GM23338 (cell line): ENCODE measurements at regions not wholly inside any gene's neighbourhood (a gene's known extent, or its start where the extent isn't known, plus 50 kb on each side); places are given as distances from the start of the nearest gene placed in this dataset.

Experiments used
- ATAC-seq: fragments of 200-7000 bp; cut with Tn5 transposase; 3 replicates; pipeline ENCODE4 v1.9.1; 2020
- DNase-seq: peaks from one replicate; pipeline ENCODE4 v3.0.0-alpha.2; 2015; ENCODE audit warnings: low spot score
- H2AFZ ChIP-seq: fragments of 200-600 bp; sonication (generic); 2 replicates; pipeline ENCODE4 v1.8.0; 2016; ENCODE audit warnings: antibody characterized with exemption, mild to moderate bottlenecking, moderate library complexity
- H3F3A ChIP-seq: fragments of 200-600 bp; sonication (generic); replicated peaks from 2 replicates; pipeline ENCODE4 v1.8.0; 2017; ENCODE audit warnings: antibody characterized with exemption, mixed run types, low read depth
- H3K27ac ChIP-seq: fragments of 200-600 bp; sonication (generic); 2 replicates; pipeline ENCODE4 v1.6.1; 2016; ENCODE audit warnings: low read depth
- H3K27me3 ChIP-seq: fragments of 200-600 bp; sonication (generic); 2 replicates; pipeline ENCODE4 v1.8.0; 2016; ENCODE audit warnings: mild to moderate bottlenecking, mixed run types, moderate library complexity; ENCODE audit not compliant: insufficient read depth
- H3K36me3 ChIP-seq: fragments of 200-600 bp; sonication (generic); 2 replicates; pipeline ENCODE4 v1.8.0; 2016; ENCODE audit warnings: mild to moderate bottlenecking; ENCODE audit not compliant: insufficient read depth
- H3K4me1 ChIP-seq: fragments of 200-600 bp; sonication (generic); 2 replicates; pipeline ENCODE4 v1.8.0; 2016; ENCODE audit warnings: mild to moderate bottlenecking, moderate library complexity; ENCODE audit not compliant: insufficient read depth
- H3K4me2 ChIP-seq: fragments of 200-600 bp; sonication (generic); 2 replicates; pipeline ENCODE4 v1.7.1; 2017; ENCODE audit warnings: mixed run types
- H3K4me3 ChIP-seq: fragments of 200-600 bp; sonication (generic); 2 replicates; pipeline ENCODE4 v1.6.1; 2016; ENCODE audit warnings: mixed run types
- H3K79me2 ChIP-seq: fragments of 200-600 bp; sonication (generic); replicated peaks from 2 replicates; pipeline ENCODE4 v1.8.0; 2017; ENCODE audit warnings: mild to moderate bottlenecking; ENCODE audit not compliant: insufficient read depth
- H3K9me2 ChIP-seq: fragments of 200-600 bp; sonication (generic); 2 replicates; pipeline ENCODE4 v1.8.0; 2017; ENCODE audit not compliant: insufficient read depth
- H4K20me1 ChIP-seq: fragments of 200-600 bp; sonication (generic); replicated peaks from 2 replicates; pipeline ENCODE4 v1.8.0; 2017; ENCODE audit warnings: mild to moderate bottlenecking; ENCODE audit not compliant: insufficient read depth
- H3K27ac Mint-ChIP-seq: 2 replicates; pipeline ENCODE4 v1.8.0; 2020; ENCODE audit warnings: inconsistent platforms, mild to moderate bottlenecking, moderate library complexity, mixed read lengths
- H3K27me3 Mint-ChIP-seq: 3 replicates; pipeline ENCODE4 v1.8.0; 2022; ENCODE audit warnings: low read depth, mild to moderate bottlenecking, moderate library complexity, mixed read lengths, inconsistent platforms; ENCODE audit not compliant: insufficient read depth, poor library complexity
- H3K36me3 Mint-ChIP-seq: 3 replicates; pipeline ENCODE4 v1.8.0; 2021; ENCODE audit warnings: low read depth, mild to moderate bottlenecking, inconsistent platforms, moderate library complexity, mixed read lengths
- H3K4me1 Mint-ChIP-seq: 3 replicates; pipeline ENCODE4 v1.8.0; 2020; ENCODE audit warnings: mild to moderate bottlenecking, inconsistent platforms, mixed read lengths
- H3K4me3 Mint-ChIP-seq: 3 replicates; pipeline ENCODE4 v1.8.0; 2021; ENCODE audit warnings: moderate library complexity, mild to moderate bottlenecking, inconsistent platforms, mixed read lengths
- H3K9me3 Mint-ChIP-seq: 3 replicates; pipeline ENCODE4 v1.8.0; 2020; ENCODE audit warnings: moderate library complexity, mild to moderate bottlenecking, inconsistent platforms, mixed read lengths
- CREB1 ChIP-seq: fragments of 250-450 bp; sonication (Bioruptor Pico); IDR thresholded peaks from 2 replicates; pipeline ENCODE4 v1.5.0; 2020; ENCODE audit warnings: low read depth, mild to moderate bottlenecking, moderate library complexity
- EZH2 ChIP-seq: fragments of 200-600 bp; sonication (generic); IDR thresholded peaks from one replicate; pipeline ENCODE4 v1.8.0; 2017; ENCODE audit warnings: antibody characterized with exemption, mild to moderate bottlenecking, low read depth; ENCODE audit not compliant: unreplicated experiment
- EZH2phosphoT487 ChIP-seq: fragments of 200-600 bp; sonication (generic); IDR thresholded peaks from one replicate; pipeline ENCODE4 v1.8.1; 2018; ENCODE audit warnings: antibody characterized with exemption; ENCODE audit not compliant: unreplicated experiment
- JUNB ChIP-seq: IDR thresholded peaks from one replicate; pipeline ENCODE4 v1.6.1; 2016; ENCODE audit warnings: antibody characterized with exemption; ENCODE audit not compliant: unreplicated experiment
- NANOG ChIP-seq: IDR thresholded peaks from 2 replicates; pipeline ENCODE4 v1.6.1; 2016; ENCODE audit warnings: antibody characterized with exemption, borderline replicate concordance
- POLR2AphosphoS5 ChIP-seq: IDR thresholded peaks from 2 replicates; pipeline ENCODE4 v1.6.1; 2016; ENCODE audit warnings: antibody characterized with exemption, low read depth
- STAT1 ChIP-seq: IDR thresholded peaks from one replicate; pipeline ENCODE4 v1.6.1; 2016; ENCODE audit warnings: antibody characterized with exemption; ENCODE audit not compliant: unreplicated experiment
- ZNF114 ChIP-seq: fragments of 250-450 bp; sonication (Bioruptor Pico); IDR thresholded peaks from 2 replicates; pipeline ENCODE4 v1.5.0; 2020; ENCODE audit warnings: mild to moderate bottlenecking, moderate library complexity
- ZNF331 ChIP-seq: fragments of 250-450 bp; sonication (Bioruptor Pico); IDR thresholded peaks from 2 replicates; pipeline ENCODE4 v1.5.0; 2020; ENCODE audit warnings: low read depth, mild to moderate bottlenecking, moderate library complexity
- TF ChIP-seq, protein P1 (sequence below): IDR thresholded peaks from one replicate; pipeline ENCODE4 v1.6.1; 2018; ENCODE audit warnings: antibody characterized with exemption; ENCODE audit not compliant: unreplicated experiment
- TF ChIP-seq, protein P2 (sequence below): IDR thresholded peaks from 2 replicates; pipeline ENCODE4 v1.6.1; 2016; ENCODE audit warnings: antibody characterized with exemption
- TF ChIP-seq, protein P3 (sequence below): fragments of 250-450 bp; sonication (Bioruptor Pico); IDR thresholded peaks from 2 replicates; pipeline ENCODE4 v1.5.0; 2020; ENCODE audit warnings: mild to moderate bottlenecking, moderate library complexity
- TF ChIP-seq, protein P4 (sequence below), 2 experiments: fragments of 200-600 bp in 1 of 2; sonication (generic) in 1 of 2; conservative IDR thresholded peaks; 2 replicates each; pipeline versions ENCODE4 v1.5.1 to v1.6.1; 2016 to 2017; ENCODE audit warnings: antibody characterized with exemption in 2 of 2, low read depth in 2 of 2, mild to moderate bottlenecking in 2 of 2, moderate library complexity in 1 of 2

DNA sequence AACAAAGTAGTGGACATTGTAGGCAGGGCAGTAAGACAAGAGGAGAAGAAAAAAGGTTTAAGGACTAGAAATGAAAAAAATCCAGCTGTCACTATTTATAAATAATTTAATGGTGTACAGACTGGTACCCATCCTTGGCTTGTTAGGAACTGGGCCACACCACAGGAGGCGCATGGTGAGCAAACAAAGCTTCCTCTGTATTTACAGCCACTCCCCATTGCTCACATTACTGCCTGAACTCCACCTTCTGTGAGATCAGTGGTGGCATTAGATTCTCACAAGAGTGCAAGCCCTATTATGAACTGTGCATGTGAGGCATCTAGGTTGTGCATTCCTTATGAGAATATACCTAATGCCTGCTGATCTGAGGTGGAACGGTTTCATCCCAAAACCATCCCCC lies 62.6 kb upstream of the DMAC1 start:
- no peak overlapping the region for H3K27ac ChIP-seq
- ATAC-seq (no peak), DNase-seq (no peak)
- Mint-ChIP-seq H3K36me3 (no peaks in the 10 kb centered on the region), H3K4me1 (no peaks in the 10 kb centered on the region), H3K27me3 (no peaks in the 10 kb centered on the region), H3K9me3 (no peaks in the 10 kb centered on the region), H3K27ac (no peak overlapping the region), H3K4me3 (no peak overlapping the region)
- H3K36me3 ChIP-seq: no peaks in the 10 kb centered on the region
- H3K4me3 ChIP-seq: no peak overlapping the region
- H3K4me1 ChIP-seq: no peaks in the 10 kb centered on the region
- H3K27me3 ChIP-seq: no peaks in the 10 kb centered on the region
- H3K9me2 ChIP-seq: peaks cover 4% of the 10 kb centered on the region; the same call in 1 of the 2 replicates
- H3K4me2 ChIP-seq: no peak overlapping the region
- H2AFZ ChIP-seq: no peak overlapping the region
- H4K20me1 ChIP-seq: no peaks in the 10 kb centered on the region
- no peaks in the 10 kb centered on the region for H3K79me2 ChIP-seq
- no peaks in the 10 kb centered on the region for H3F3A ChIP-seq
- TF ChIP-seq, protein P1, sequence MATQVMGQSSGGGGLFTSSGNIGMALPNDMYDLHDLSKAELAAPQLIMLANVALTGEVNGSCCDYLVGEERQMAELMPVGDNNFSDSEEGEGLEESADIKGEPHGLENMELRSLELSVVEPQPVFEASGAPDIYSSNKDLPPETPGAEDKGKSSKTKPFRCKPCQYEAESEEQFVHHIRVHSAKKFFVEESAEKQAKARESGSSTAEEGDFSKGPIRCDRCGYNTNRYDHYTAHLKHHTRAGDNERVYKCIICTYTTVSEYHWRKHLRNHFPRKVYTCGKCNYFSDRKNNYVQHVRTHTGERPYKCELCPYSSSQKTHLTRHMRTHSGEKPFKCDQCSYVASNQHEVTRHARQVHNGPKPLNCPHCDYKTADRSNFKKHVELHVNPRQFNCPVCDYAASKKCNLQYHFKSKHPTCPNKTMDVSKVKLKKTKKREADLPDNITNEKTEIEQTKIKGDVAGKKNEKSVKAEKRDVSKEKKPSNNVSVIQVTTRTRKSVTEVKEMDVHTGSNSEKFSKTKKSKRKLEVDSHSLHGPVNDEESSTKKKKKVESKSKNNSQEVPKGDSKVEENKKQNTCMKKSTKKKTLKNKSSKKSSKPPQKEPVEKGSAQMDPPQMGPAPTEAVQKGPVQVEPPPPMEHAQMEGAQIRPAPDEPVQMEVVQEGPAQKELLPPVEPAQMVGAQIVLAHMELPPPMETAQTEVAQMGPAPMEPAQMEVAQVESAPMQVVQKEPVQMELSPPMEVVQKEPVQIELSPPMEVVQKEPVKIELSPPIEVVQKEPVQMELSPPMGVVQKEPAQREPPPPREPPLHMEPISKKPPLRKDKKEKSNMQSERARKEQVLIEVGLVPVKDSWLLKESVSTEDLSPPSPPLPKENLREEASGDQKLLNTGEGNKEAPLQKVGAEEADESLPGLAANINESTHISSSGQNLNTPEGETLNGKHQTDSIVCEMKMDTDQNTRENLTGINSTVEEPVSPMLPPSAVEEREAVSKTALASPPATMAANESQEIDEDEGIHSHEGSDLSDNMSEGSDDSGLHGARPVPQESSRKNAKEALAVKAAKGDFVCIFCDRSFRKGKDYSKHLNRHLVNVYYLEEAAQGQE: no peak
- TF ChIP-seq, protein P2, sequence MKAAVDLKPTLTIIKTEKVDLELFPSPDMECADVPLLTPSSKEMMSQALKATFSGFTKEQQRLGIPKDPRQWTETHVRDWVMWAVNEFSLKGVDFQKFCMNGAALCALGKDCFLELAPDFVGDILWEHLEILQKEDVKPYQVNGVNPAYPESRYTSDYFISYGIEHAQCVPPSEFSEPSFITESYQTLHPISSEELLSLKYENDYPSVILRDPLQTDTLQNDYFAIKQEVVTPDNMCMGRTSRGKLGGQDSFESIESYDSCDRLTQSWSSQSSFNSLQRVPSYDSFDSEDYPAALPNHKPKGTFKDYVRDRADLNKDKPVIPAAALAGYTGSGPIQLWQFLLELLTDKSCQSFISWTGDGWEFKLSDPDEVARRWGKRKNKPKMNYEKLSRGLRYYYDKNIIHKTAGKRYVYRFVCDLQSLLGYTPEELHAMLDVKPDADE: no peak
- no peak for TF ChIP-seq NANOG
- TF ChIP-seq EZH2phosphoT487: no peak
- TF ChIP-seq ZNF331 (CRISPR knock-in tag): no peak
- no peak for TF ChIP-seq CREB1
- TF ChIP-seq POLR2AphosphoS5: no peak
- TF ChIP-seq, protein P3, sequence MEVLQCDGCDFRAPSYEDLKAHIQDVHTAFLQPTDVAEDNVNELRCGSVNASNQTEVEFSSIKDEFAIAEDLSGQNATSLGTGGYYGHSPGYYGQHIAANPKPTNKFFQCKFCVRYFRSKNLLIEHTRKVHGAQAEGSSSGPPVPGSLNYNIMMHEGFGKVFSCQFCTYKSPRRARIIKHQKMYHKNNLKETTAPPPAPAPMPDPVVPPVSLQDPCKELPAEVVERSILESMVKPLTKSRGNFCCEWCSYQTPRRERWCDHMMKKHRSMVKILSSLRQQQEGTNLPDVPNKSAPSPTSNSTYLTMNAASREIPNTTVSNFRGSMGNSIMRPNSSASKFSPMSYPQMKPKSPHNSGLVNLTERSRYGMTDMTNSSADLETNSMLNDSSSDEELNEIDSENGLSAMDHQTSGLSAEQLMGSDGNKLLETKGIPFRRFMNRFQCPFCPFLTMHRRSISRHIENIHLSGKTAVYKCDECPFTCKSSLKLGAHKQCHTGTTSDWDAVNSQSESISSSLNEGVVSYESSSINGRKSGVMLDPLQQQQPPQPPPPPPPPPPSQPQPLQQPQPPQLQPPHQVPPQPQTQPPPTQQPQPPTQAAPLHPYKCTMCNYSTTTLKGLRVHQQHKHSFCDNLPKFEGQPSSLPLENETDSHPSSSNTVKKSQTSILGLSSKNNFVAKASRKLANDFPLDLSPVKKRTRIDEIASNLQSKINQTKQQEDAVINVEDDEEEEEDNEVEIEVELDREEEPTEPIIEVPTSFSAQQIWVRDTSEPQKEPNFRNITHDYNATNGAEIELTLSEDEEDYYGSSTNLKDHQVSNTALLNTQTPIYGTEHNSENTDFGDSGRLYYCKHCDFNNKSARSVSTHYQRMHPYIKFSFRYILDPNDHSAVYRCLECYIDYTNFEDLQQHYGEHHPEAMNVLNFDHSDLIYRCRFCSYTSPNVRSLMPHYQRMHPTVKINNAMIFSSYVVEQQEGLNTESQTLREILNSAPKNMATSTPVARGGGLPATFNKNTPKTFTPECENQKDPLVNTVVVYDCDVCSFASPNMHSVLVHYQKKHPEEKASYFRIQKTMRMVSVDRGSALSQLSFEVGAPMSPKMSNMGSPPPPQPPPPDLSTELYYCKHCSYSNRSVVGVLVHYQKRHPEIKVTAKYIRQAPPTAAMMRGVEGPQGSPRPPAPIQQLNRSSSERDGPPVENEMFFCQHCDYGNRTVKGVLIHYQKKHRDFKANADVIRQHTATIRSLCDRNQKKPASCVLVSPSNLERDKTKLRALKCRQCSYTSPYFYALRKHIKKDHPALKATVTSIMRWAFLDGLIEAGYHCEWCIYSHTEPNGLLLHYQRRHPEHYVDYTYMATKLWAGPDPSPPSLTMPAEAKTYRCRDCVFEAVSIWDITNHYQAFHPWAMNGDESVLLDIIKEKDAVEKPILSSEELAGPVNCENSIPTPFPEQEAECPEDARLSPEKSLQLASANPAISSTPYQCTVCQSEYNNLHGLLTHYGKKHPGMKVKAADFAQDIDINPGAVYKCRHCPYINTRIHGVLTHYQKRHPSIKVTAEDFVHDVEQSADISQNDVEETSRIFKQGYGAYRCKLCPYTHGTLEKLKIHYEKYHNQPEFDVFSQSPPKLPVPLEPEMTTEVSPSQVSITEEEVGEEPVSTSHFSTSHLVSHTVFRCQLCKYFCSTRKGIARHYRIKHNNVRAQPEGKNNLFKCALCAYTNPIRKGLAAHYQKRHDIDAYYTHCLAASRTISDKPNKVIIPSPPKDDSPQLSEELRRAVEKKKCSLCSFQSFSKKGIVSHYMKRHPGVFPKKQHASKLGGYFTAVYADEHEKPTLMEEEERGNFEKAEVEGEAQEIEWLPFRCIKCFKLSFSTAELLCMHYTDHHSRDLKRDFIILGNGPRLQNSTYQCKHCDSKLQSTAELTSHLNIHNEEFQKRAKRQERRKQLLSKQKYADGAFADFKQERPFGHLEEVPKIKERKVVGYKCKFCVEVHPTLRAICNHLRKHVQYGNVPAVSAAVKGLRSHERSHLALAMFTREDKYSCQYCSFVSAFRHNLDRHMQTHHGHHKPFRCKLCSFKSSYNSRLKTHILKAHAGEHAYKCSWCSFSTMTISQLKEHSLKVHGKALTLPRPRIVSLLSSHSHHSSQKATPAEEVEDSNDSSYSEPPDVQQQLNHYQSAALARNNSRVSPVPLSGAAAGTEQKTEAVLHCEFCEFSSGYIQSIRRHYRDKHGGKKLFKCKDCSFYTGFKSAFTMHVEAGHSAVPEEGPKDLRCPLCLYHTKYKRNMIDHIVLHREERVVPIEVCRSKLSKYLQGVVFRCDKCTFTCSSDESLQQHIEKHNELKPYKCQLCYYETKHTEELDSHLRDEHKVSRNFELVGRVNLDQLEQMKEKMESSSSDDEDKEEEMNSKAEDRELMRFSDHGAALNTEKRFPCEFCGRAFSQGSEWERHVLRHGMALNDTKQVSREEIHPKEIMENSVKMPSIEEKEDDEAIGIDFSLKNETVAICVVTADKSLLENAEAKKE (CRISPR knock-in tag): no peak
- TF ChIP-seq JUNB: no peak
- no peak for TF ChIP-seq EZH2
- TF ChIP-seq ZNF114 (CRISPR knock-in tag): no peak
- TF ChIP-seq, protein P4, sequence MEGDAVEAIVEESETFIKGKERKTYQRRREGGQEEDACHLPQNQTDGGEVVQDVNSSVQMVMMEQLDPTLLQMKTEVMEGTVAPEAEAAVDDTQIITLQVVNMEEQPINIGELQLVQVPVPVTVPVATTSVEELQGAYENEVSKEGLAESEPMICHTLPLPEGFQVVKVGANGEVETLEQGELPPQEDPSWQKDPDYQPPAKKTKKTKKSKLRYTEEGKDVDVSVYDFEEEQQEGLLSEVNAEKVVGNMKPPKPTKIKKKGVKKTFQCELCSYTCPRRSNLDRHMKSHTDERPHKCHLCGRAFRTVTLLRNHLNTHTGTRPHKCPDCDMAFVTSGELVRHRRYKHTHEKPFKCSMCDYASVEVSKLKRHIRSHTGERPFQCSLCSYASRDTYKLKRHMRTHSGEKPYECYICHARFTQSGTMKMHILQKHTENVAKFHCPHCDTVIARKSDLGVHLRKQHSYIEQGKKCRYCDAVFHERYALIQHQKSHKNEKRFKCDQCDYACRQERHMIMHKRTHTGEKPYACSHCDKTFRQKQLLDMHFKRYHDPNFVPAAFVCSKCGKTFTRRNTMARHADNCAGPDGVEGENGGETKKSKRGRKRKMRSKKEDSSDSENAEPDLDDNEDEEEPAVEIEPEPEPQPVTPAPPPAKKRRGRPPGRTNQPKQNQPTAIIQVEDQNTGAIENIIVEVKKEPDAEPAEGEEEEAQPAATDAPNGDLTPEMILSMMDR (conservative IDR thresholded peaks at IDR 0.05; ENCODE audit: low read depth in 2 of 2): no peak
- TF ChIP-seq STAT1: no peak
